GM12878 (cell line): ENCODE measurements at regions not wholly inside any gene's neighbourhood (a gene's known extent, or its start where the extent isn't known, plus 50 kb on each side); places are given as distances from the start of the nearest gene placed in this dataset.

Experiments
- ATAC-seq: fragments of 200-7000 bp; cut with Tn5 transposase; 3 replicates; pipeline ENCODE4 v1.9.1; 2020; ENCODE audit warnings: mild to moderate bottlenecking, moderate library complexity
- BruUV-seq: library from RNA; stranded (reverse); fragments of 400-500 nt; replicated peaks from 2 replicates; lab custom pipeline; 2021; lab: Mats Ljungman, UMichigan
- CTCF ChIA-PET: fragments of 300-600 bp; sonication (Branson Sonifier 250); formaldehyde crosslinking; extraction: SDS; loops from one replicate; lab custom pipeline; 2021; ENCODE audit warnings: inconsistent platforms; lab: Yijun Ruan, JAX
- POLR2A ChIA-PET: fragments of 350-600 bp; formaldehyde crosslinking; extraction: SDS; loops from one replicate; lab custom pipeline; 2021; ENCODE audit warnings: inconsistent platforms; lab: Charles Lee
- RAD21 ChIA-PET: fragments of 300-600 bp; sonication (Branson Sonifier 250); formaldehyde crosslinking; loops from one replicate; lab custom pipeline; 2023; ENCODE audit warnings: antibody characterized with exemption; ENCODE audit not compliant: unreplicated experiment; lab: Charles Lee
- SMC1A ChIA-PET: fragments of 300-600 bp; sonication (Branson Sonifier 250); formaldehyde crosslinking; loops from one replicate; lab custom pipeline; 2023; ENCODE audit not compliant: unreplicated experiment, uncharacterized antibody; lab: Charles Lee
- DNase-seq: peaks from one replicate; pipeline ENCODE4 v3.0.0-alpha.2; 2011; ENCODE audit warnings: low read depth, low spot score
- FAIRE-seq: peaks from 3 replicates; lab custom pipeline; 2011; peaks lifted over from hg19 to GRCh38; lab: Jason Lieb, UNC
- H2AFZ ChIP-seq: 2 replicates; pipeline ENCODE4 v1.6.0; 2011; ENCODE audit warnings: low read depth, low read length, control low read depth; ENCODE audit not compliant: control insufficient read depth
- H3K27ac ChIP-seq: 2 replicates; pipeline ENCODE4 v1.5.1; 2011; ENCODE audit warnings: control low read depth; ENCODE audit not compliant: control insufficient read depth, insufficient read depth
- H3K27me3 ChIP-seq, 2 experiments: replicated peaks in 1 of 2; 2 replicates each; pipeline versions ENCODE4 v1.6.0 to v1.6.1; 2011; ENCODE audit warnings: low read length in 1 of 2; ENCODE audit not compliant: control insufficient read depth in 2 of 2, insufficient read depth in 2 of 2
- H3K36me3 ChIP-seq, 2 experiments: 2 replicates each; pipeline ENCODE4 v1.5.1; 2011; ENCODE audit warnings: low read length in 1 of 2; ENCODE audit not compliant: control insufficient read depth in 2 of 2, insufficient read depth in 2 of 2
- H3K4me1 ChIP-seq: 2 replicates; pipeline ENCODE4 v1.6.1; 2011; ENCODE audit warnings: mild to moderate bottlenecking, low read length, moderate library complexity, mixed read lengths; ENCODE audit not compliant: control insufficient read depth, insufficient read depth
- H3K4me2 ChIP-seq: 2 replicates; pipeline ENCODE4 v1.6.0; 2011; ENCODE audit warnings: control low read depth; ENCODE audit not compliant: control insufficient read depth, insufficient read depth
- H3K4me3 ChIP-seq: fragments of 200-600 bp; sonication (generic); 2 replicates; pipeline ENCODE4 v1.5.1; 2016
- H3K79me2 ChIP-seq: 2 replicates; pipeline ENCODE4 v1.6.0; 2011; ENCODE audit warnings: low read length; ENCODE audit not compliant: control insufficient read depth, insufficient read depth
- H3K9ac ChIP-seq: 2 replicates; pipeline ENCODE4 v1.8.0; 2011; ENCODE audit warnings: low read length, control low read depth, mixed read lengths; ENCODE audit not compliant: control insufficient read depth, insufficient read depth
- H3K9me3 ChIP-seq: replicated peaks from 3 replicates; pipeline ENCODE4 v1.5.1; 2011; ENCODE audit warnings: mild to moderate bottlenecking, low read length; ENCODE audit not compliant: control insufficient read depth, insufficient read depth
- H4K20me1 ChIP-seq: 2 replicates; pipeline ENCODE4 v1.6.0; 2011; ENCODE audit not compliant: control insufficient read depth, insufficient read depth
- CBFB ChIP-seq: IDR thresholded peaks from 2 replicates; pipeline ENCODE4 v1.6.1; 2016; ENCODE audit warnings: antibody characterized with exemption, low read depth
- EP300 ChIP-seq, 2 experiments: fragments of 150-350 bp in 1 of 2; IDR thresholded peaks; 2 replicates each; pipeline ENCODE4 v1.6.1; 2011 to 2012; ENCODE audit warnings: low read depth in 2 of 2, low read length in 2 of 2, borderline replicate concordance in 1 of 2, improper control_type of control experiment in 1 of 2, inconsistent platforms in 1 of 2; ENCODE audit not compliant: control insufficient read depth in 1 of 2
- ETV6 ChIP-seq, 2 experiments: fragments of 450-650 bp in 1 of 2; IDR thresholded peaks in 1 of 2; conservative IDR thresholded peaks in 1 of 2; 2 replicates each; pipeline ENCODE4 v1.6.1; 2014; ENCODE audit warnings: antibody characterized with exemption in 1 of 2, borderline replicate concordance in 1 of 2, low read depth in 1 of 2, mild to moderate bottlenecking in 1 of 2, moderate library complexity in 1 of 2
- HDGF ChIP-seq: fragments of 450-650 bp; IDR thresholded peaks from 2 replicates; pipeline ENCODE4 v1.6.1; 2016; ENCODE audit warnings: antibody characterized with exemption
- IKZF1 ChIP-seq: fragments of 450-650 bp; conservative IDR thresholded peaks from 2 replicates; pipeline ENCODE4 v1.6.1; 2017; ENCODE audit warnings: antibody characterized with exemption, mild to moderate bottlenecking
- MTA2 ChIP-seq: fragments of 450-650 bp; IDR thresholded peaks from 2 replicates; pipeline ENCODE4 v1.6.1; 2016; ENCODE audit warnings: low read depth, mild to moderate bottlenecking, moderate library complexity
- MYB ChIP-seq: fragments of 150-350 bp; IDR thresholded peaks from 2 replicates; pipeline ENCODE4 v1.6.1; 2014; ENCODE audit warnings: mild to moderate bottlenecking, low read depth, low read length, borderline replicate concordance
- POLR2AphosphoS5 ChIP-seq: IDR thresholded peaks from 2 replicates; pipeline ENCODE4 v1.6.1; 2011; ENCODE audit warnings: mild to moderate bottlenecking, low read length, inconsistent platforms
- POU2F2 ChIP-seq: IDR thresholded peaks from 3 replicates; pipeline ENCODE4 v1.6.1; 2011; ENCODE audit warnings: low read depth, mild to moderate bottlenecking, low read length, borderline replicate concordance
- SRF ChIP-seq, 2 experiments: IDR thresholded peaks; 2 replicates each; pipeline ENCODE4 v1.6.1; 2011; ENCODE audit warnings: low read depth in 2 of 2, low read length in 2 of 2, mild to moderate bottlenecking in 1 of 2, moderate library complexity in 1 of 2
- STAT1 ChIP-seq: fragments of 450-650 bp; conservative IDR thresholded peaks from 2 replicates; pipeline ENCODE4 v1.6.1; 2014; ENCODE audit warnings: antibody characterized with exemption, mild to moderate bottlenecking
- ZNF687 ChIP-seq: fragments of 450-650 bp; IDR thresholded peaks from 2 replicates; pipeline ENCODE4 v1.6.1; 2017; ENCODE audit warnings: mild to moderate bottlenecking, moderate library complexity
- WGBS: methylation state at CpG from one replicate; pipeline ENCODE4 v1.1.6; 2016; ENCODE audit warnings: low lambda C conversion rate; ENCODE audit not compliant: insufficient replicate concordance, insufficient coverage; ENCODE audit errors: missing lambda C conversion rate; 5-methylcytosine and 5-hydroxymethylcytosine counted together
- in situ Hi-C: fragments of 300-500 bp; cut with MboI; formaldehyde crosslinking; loops from 9 replicates; pipeline ENCODE4 v1.14.3; 2018; ENCODE audit warnings: mixed read lengths
- intact Hi-C: fragments of 100-400 bp; cut with micrococcal nuclease; formaldehyde crosslinking; loops from one replicate; pipeline ENCODE4 v1.14.2; 2022; ENCODE audit not compliant: unreplicated experiment
- TF ChIP-seq, protein P1 (sequence below): fragments of 450-650 bp; IDR thresholded peaks from 2 replicates; pipeline ENCODE4 v1.6.1; 2017; ENCODE audit warnings: mild to moderate bottlenecking, low read depth, inconsistent platforms; ENCODE audit not compliant: poor library complexity, severe bottlenecking

DNA sequence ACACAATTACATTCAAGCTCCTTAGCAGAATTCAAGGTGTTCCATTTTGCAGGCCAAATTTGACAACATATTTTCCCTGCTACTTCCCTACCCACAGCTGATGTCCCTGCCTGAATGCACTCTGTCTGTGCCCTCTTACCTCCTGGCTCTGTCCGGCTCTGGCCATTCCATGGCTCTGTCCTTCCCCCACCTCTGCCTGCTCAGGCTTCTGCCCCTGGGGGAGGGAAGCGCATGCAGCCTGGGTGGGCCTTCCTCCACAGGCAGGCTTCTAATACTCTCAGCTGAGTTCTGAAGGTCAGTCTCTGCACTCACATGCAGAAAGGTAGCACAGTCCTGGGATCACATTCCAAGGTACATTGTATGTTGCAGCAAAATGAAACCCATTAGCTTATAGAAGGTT lies 113.6 kb upstream of the CACNA2D3 start:
- ChIA-PET POLR2A (no interaction called here), RAD21 (no interaction called here), CTCF (interaction anchor here (0.6 kb wide), 1 partner anchor 56 kb away, joined by 3 read pairs; no protein-coding TSS in a partner anchor), SMC1A (no interaction called here)
- no TSS peak for BruUV-seq
- Histone ChIP-seq H3K27ac (no peak overlapping the region), H2AFZ (no peak overlapping the region), H3K4me2 (no peak overlapping the region), H3K79me2 (no peaks in the 10 kb centered on the region), H3K9me3 (no peaks in the 10 kb centered on the region), H3K4me1 (no peaks in the 10 kb centered on the region), H3K27me3 (no peaks in the 10 kb centered on the region), H3K36me3 (no peaks in the 10 kb centered on the region), H3K9ac (no peak overlapping the region), H4K20me1 (no peaks in the 10 kb centered on the region), H3K4me3 (no peak overlapping the region)
- intact Hi-C loops (no loop called here), in situ Hi-C loops (no loop called here)
- ATAC-seq (no peak), FAIRE-seq (no peak), DNase-seq (no peak)
- 79% methylated on average over 2 of the region's 2 CpGs for WGBS
- no peak for TF ChIP-seq EP300 (IDR thresholded peaks at IDR 0.05; ENCODE audit: borderline replicate concordance in 1 of 2, control insufficient read depth in 1 of 2, low read depth in 2 of 2, low read length in 2 of 2)
- TF ChIP-seq CBFB: no peak
- no peak for TF ChIP-seq HDGF
- no peak for TF ChIP-seq IKZF1
- TF ChIP-seq POU2F2: no peak
- TF ChIP-seq STAT1: no peak
- no peak for TF ChIP-seq ETV6 (conservative IDR thresholded peaks at IDR 0.05 in 1 of 2, IDR thresholded peaks at IDR 0.05 in 1 of 2; ENCODE audit: borderline replicate concordance in 1 of 2, low read depth in 1 of 2)
- TF ChIP-seq MTA2: no peak
- TF ChIP-seq ZNF687: no peak
- no peak for TF ChIP-seq MYB
- no peak for TF ChIP-seq POLR2AphosphoS5
- TF ChIP-seq, protein P1, sequence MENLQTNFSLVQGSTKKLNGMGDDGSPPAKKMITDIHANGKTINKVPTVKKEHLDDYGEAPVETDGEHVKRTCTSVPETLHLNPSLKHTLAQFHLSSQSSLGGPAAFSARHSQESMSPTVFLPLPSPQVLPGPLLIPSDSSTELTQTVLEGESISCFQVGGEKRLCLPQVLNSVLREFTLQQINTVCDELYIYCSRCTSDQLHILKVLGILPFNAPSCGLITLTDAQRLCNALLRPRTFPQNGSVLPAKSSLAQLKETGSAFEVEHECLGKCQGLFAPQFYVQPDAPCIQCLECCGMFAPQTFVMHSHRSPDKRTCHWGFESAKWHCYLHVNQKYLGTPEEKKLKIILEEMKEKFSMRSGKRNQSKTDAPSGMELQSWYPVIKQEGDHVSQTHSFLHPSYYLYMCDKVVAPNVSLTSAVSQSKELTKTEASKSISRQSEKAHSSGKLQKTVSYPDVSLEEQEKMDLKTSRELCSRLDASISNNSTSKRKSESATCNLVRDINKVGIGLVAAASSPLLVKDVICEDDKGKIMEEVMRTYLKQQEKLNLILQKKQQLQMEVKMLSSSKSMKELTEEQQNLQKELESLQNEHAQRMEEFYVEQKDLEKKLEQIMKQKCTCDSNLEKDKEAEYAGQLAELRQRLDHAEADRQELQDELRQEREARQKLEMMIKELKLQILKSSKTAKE: no peak
- no peak for TF ChIP-seq SRF (IDR thresholded peaks at IDR 0.05; ENCODE audit: low read depth in 2 of 2, low read length in 2 of 2)
